ENCODE measurements at regions not wholly inside any gene's neighbourhood (a gene's known extent, or its start where the extent isn't known, plus 50 kb on each side); places are given as distances from the start of the nearest gene placed in this dataset.

- no peak for DNase-seq
These were observed 336.8 kb downstream of the SEC16B start for GRCh38 chr1:177632923-177633615.

GRCh38 chr1:177631770-177632169, 338.1 kb downstream of the SEC16B start:
- no peak for DNase-seq

GRCh38 chr1:177629526-177629925, 340.3 kb downstream of the SEC16B start:
- DNase-seq, result no peak

GRCh38 chr1:177627148-177627910, 342.5 kb downstream of the SEC16B start:
- no peak for DNase-seq

- no peak for DNase-seq
These were observed 349.1 kb downstream of the SEC16B start for GRCh38 chr1:177620636-177621190.

- DNase-seq, result no peak
These were observed 354.6 kb downstream of the SEC16B start for GRCh38 chr1:177615251-177615650.

GRCh38 chr1:177611402-177611801, 358.5 kb downstream of the SEC16B start:
- no peak for DNase-seq

GRCh38 chr1:177609953-177610352, 359.9 kb downstream of the SEC16B start:
- DNase-seq, result no peak

- DNase-seq, result no peak
These were observed 368.9 kb downstream of the SEC16B start for GRCh38 chr1:177600936-177601335.

GRCh38 chr1:177600321-177600720, 369.5 kb downstream of the SEC16B start:
- no peak for DNase-seq

- DNase-seq, result no peak
These were observed 372.5 kb downstream of the SEC16B start for GRCh38 chr1:177597393-177597792.

GRCh38 chr1:177596485-177596884, 373.4 kb downstream of the SEC16B start:
- no peak for DNase-seq

GRCh38 chr1:177593105-177593504, 376.8 kb downstream of the SEC16B start:
- no peak for DNase-seq

- DNase-seq, result no peak
These were observed 377.2 kb downstream of the SEC16B start for GRCh38 chr1:177592624-177593023.

- no peak for DNase-seq
These were observed 378.7 kb downstream of the SEC16B start for GRCh38 chr1:177591155-177591554.

- no peak for DNase-seq
These were observed 380.7 kb downstream of the SEC16B start for GRCh38 chr1:177589166-177589565.

- DNase-seq, result no peak
These were observed 383.4 kb downstream of the SEC16B start for GRCh38 chr1:177586429-177586828.

GRCh38 chr1:177585302-177586220, 384.3 kb downstream of the SEC16B start:
- no peak for DNase-seq

- DNase-seq, result no peak
These were observed 396.0 kb downstream of the SEC16B start for GRCh38 chr1:177573901-177574300.

- DNase-seq, result no peak
These were observed 398.3 kb downstream of the SEC16B start for GRCh38 chr1:177571485-177572076.

- no peak for DNase-seq
These were observed 398.8 kb downstream of the SEC16B start for GRCh38 chr1:177571076-177571475.

GRCh38 chr1:177569476-177569875, 398.7 kb downstream of the BRINP2 start:
- no peak for DNase-seq

GRCh38 chr1:177568622-177569021, 397.9 kb downstream of the BRINP2 start:
- no peak for DNase-seq

All from NCI-H1436 treated with DMSO at 0.1 percent for 48 hours (cell line).